HL-60 (cell line): ENCODE measurements at regions not wholly inside any gene's neighbourhood (a gene's known extent, or its start where the extent isn't known, plus 50 kb on each side); places are given as distances from the start of the nearest gene placed in this dataset.

Experiments used
- GABPA ChIP-seq: IDR thresholded peaks from 2 replicates; pipeline ENCODE4 v1.6.1; 2012; ENCODE audit warnings: low read depth
- POLR2AphosphoS5 ChIP-seq: IDR thresholded peaks from 2 replicates; pipeline ENCODE4 v1.6.1; 2012; ENCODE audit warnings: low read depth
- SPI1 ChIP-seq: IDR thresholded peaks from 2 replicates; pipeline ENCODE4 v1.6.1; 2012; ENCODE audit warnings: low read depth, mild to moderate bottlenecking, borderline replicate concordance
- TF ChIP-seq, protein P1 (sequence below): IDR thresholded peaks from one replicate; pipeline ENCODE4 v1.5.1; 2011; ENCODE audit warnings: low read length, control low read depth, inconsistent platforms; ENCODE audit not compliant: insufficient read depth
- TF ChIP-seq, protein P2 (sequence below): IDR thresholded peaks from 2 replicates; pipeline ENCODE4 v1.6.1; 2012; ENCODE audit warnings: low read depth; ENCODE audit not compliant: insufficient replicate concordance

DNA sequence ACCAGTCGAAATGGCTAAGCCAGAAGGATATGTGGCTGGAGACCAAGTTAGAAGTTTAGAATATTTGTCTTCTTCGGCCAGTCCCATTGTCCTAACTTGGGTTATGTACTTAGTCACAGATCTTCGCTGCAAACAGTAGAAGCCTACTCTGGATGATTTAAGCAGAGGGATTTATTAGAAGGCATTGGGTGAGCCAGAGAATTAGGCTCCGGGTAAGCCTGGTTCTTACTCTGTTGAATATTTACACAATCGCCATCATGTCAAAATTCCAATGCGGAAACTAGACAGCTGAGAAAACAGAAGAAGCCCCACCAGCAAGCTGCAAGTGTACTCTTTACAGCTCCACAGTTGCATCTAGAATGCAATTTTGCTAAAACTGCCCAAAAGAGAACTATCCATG lies 276.6 kb downstream of the CMPK2 start:
- no peak for TF ChIP-seq POLR2AphosphoS5
- TF ChIP-seq, protein P1, sequence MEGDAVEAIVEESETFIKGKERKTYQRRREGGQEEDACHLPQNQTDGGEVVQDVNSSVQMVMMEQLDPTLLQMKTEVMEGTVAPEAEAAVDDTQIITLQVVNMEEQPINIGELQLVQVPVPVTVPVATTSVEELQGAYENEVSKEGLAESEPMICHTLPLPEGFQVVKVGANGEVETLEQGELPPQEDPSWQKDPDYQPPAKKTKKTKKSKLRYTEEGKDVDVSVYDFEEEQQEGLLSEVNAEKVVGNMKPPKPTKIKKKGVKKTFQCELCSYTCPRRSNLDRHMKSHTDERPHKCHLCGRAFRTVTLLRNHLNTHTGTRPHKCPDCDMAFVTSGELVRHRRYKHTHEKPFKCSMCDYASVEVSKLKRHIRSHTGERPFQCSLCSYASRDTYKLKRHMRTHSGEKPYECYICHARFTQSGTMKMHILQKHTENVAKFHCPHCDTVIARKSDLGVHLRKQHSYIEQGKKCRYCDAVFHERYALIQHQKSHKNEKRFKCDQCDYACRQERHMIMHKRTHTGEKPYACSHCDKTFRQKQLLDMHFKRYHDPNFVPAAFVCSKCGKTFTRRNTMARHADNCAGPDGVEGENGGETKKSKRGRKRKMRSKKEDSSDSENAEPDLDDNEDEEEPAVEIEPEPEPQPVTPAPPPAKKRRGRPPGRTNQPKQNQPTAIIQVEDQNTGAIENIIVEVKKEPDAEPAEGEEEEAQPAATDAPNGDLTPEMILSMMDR = no peak
- TF ChIP-seq GABPA = no peak
- TF ChIP-seq, protein P2, sequence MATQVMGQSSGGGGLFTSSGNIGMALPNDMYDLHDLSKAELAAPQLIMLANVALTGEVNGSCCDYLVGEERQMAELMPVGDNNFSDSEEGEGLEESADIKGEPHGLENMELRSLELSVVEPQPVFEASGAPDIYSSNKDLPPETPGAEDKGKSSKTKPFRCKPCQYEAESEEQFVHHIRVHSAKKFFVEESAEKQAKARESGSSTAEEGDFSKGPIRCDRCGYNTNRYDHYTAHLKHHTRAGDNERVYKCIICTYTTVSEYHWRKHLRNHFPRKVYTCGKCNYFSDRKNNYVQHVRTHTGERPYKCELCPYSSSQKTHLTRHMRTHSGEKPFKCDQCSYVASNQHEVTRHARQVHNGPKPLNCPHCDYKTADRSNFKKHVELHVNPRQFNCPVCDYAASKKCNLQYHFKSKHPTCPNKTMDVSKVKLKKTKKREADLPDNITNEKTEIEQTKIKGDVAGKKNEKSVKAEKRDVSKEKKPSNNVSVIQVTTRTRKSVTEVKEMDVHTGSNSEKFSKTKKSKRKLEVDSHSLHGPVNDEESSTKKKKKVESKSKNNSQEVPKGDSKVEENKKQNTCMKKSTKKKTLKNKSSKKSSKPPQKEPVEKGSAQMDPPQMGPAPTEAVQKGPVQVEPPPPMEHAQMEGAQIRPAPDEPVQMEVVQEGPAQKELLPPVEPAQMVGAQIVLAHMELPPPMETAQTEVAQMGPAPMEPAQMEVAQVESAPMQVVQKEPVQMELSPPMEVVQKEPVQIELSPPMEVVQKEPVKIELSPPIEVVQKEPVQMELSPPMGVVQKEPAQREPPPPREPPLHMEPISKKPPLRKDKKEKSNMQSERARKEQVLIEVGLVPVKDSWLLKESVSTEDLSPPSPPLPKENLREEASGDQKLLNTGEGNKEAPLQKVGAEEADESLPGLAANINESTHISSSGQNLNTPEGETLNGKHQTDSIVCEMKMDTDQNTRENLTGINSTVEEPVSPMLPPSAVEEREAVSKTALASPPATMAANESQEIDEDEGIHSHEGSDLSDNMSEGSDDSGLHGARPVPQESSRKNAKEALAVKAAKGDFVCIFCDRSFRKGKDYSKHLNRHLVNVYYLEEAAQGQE = no peak
- no peak for TF ChIP-seq SPI1
